T-helper 2 cell treated with Interferon-gamma antibody and Interleukin-4, amounts not matched to agents 5 μg/mL and 100 μg/mL, for 36 hours (primary cell): ENCODE measurements at regions not wholly inside any gene's neighbourhood (a gene's known extent, or its start where the extent isn't known, plus 50 kb on each side); places are given as distances from the start of the nearest gene placed in this dataset.

Experiments
- DNase-seq: peaks from one replicate; pipeline ENCODE4 v3.0.0; 2021; ENCODE audit warnings: low spot score
- H3K27ac Mint-ChIP-seq: one replicate; pipeline ENCODE4 v1.8.0; 2021; ENCODE audit warnings: mild to moderate bottlenecking, mixed read lengths
- H3K27me3 Mint-ChIP-seq: one replicate; pipeline ENCODE4 v1.8.0; 2021; ENCODE audit warnings: low read depth, mixed read lengths
- H3K36me3 Mint-ChIP-seq: one replicate; pipeline ENCODE4 v1.8.0; 2021; ENCODE audit warnings: low read depth, mixed read lengths
- H3K4me1 Mint-ChIP-seq: one replicate; pipeline ENCODE4 v1.8.0; 2021; ENCODE audit warnings: low read depth, mixed read lengths
- H3K4me3 Mint-ChIP-seq: one replicate; pipeline ENCODE4 v1.8.0; 2022; ENCODE audit warnings: mild to moderate bottlenecking, moderate library complexity, mixed read lengths
- H3K9me3 Mint-ChIP-seq: one replicate; pipeline ENCODE4 v1.8.0; 2021; ENCODE audit warnings: mixed read lengths

DNA sequence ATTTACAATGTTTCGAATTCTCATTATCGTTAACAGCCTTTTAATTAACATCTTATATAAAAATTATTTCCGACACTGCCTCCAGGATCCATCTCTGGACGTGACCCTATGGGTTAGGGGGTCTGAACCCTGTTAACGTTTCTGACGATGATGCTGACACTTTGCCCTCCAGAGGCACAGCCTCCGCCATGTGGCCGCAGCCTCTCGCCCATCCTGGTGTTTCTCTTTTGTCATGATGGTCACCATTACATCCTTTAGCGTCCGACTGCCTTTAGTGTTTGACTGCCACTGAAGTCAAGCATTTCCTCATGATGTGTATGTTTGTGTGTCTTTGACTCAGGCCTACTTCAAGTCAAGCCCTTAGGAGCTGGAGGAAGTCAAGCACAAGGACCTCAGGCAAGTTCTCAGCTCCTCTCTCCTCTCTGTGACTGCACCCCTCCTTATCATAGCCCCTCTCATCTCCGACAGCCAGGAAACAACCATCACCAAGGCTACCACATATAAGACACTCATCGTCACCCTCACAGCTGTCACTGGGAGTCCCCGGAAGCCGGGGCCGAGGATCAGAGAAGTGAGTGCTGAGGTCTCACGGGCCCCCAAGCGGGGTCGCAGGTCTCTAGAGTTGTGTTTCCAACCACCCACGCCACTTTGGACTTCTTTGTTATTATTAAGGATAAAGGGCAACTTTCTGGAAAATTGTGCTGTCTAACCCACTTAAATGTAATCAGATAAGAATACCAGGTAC, 96.1 kb upstream of the PPP2R2D start:
- H3K27ac Mint-ChIP-seq: no peak overlapping the region
- no peak for DNase-seq
- H3K27me3 Mint-ChIP-seq: no peaks in the 10 kb centered on the region
- H3K36me3 Mint-ChIP-seq: no peaks in the 10 kb centered on the region
- no peak overlapping the region for H3K4me3 Mint-ChIP-seq
- H3K4me1 Mint-ChIP-seq: no peaks in the 10 kb centered on the region
- peaks cover 5% of the 10 kb centered on the region for H3K9me3 Mint-ChIP-seq

DNA sequence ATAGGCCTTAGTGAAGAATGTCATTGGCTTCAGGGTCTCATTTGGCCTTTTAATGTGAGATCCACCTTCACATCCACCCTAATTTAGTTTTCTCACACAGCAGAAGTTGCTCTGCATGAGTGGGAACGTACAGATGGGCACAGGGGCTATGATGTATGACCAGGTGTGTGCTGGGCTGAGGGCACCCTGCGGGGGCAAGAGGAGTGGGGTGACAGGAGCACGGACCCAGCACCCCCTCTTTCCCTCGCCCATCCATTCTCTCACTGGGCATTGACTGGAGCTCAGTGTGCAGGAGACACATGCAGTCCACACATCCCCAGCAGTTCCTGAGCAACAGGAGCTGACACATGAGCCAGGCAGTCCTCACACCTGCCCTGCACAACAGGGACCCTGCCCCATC, 95.1 kb upstream of the PPP2R2D start:
- Mint-ChIP-seq H3K27ac (no peak overlapping the region), H3K27me3 (no peaks in the 10 kb centered on the region), H3K9me3 (no peaks in the 10 kb centered on the region), H3K36me3 (no peaks in the 10 kb centered on the region), H3K4me1 (no peaks in the 10 kb centered on the region), H3K4me3 (no peak overlapping the region)
- no peak for DNase-seq

DNA sequence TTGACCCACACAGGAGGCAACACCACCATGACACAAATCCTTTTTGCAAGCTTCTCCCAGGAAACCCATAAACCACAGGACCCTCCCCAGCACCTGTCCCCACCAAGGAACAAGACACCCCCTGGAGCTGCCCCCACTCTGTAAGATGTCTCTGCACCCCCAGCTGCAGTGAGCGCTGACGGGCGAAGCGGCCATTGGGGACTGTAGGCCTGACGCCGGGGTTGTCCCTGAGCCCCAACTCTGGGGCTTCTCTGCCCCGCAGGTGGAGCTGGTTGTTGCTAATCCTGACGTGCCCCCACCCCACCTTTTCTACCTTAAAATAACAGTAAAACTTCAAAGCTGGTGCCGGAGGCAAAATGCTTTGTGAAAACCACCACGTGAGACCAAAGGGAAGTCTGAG, 94.7 kb upstream of the PPP2R2D start:
- Mint-ChIP-seq H3K27ac (no peak overlapping the region), H3K4me3 (no peak overlapping the region), H3K27me3 (no peaks in the 10 kb centered on the region), H3K4me1 (no peaks in the 10 kb centered on the region), H3K9me3 (no peaks in the 10 kb centered on the region), H3K36me3 (no peaks in the 10 kb centered on the region)
- no peak for DNase-seq

DNA sequence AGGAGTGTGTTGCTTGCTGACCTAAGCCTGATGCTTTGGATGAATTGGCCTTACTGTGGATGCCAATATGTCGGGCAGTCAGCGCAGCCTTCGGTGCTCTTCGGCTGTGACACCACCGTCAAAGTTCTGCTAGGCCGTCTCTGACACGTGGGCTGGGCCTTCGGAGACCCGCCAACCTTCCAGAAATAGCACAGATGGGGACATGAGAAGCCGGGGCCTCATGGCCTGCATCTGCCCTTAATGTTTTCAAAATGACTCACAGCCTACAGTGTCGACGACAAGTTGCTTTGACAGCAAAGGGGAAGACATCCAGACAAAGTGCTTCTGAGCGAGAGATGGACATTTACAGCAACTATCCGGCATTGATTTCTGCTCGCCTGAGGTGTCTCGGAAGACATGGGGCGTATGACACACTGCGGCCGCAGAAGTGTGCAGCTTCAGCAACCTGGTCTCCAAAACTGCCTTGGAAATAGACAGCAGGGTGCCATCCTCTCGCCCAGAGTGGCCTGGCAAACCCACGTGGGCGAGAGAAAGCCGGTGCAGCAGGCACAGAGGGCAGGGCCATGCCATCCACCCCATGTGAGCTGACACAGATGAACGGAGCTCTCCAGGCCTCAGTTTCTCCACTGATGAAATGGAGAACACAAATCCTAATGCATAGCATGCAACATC, 94.0 kb upstream of the PPP2R2D start:
- no peak for DNase-seq
- H3K9me3 Mint-ChIP-seq: no peaks in the 10 kb centered on the region
- H3K4me1 Mint-ChIP-seq: no peaks in the 10 kb centered on the region
- H3K4me3 Mint-ChIP-seq: no peak overlapping the region
- H3K36me3 Mint-ChIP-seq: no peaks in the 10 kb centered on the region
- no peaks in the 10 kb centered on the region for H3K27me3 Mint-ChIP-seq
- no peak overlapping the region for H3K27ac Mint-ChIP-seq

DNA sequence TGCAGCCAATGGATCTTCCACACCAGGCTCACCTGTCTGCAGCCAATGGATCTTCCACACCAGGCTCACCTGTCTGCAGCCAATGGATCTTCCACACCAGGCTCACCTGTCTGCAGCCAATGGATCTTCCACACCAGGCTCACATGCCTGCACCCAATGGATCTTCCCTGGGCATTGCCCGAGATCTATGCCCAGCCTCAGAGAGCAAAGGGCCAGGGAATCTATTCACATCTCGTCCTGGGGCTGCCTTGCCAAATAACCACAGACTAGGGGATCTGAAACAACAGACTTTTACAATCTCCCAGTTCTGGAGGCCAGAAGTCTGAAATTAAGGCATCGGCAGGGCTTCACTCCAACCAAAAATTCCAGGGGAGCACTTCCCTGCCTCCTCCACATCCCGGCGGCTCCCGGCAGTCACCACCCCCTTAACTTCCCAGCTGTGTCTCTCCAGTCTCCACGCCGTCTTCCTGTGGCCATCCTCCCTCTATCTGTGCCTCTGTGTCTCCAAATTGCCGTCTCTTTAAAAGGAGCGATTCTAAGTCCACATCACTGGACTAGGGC, 92.4 kb upstream of the PPP2R2D start:
- Mint-ChIP-seq H3K4me3 (no peak overlapping the region), H3K9me3 (no peaks in the 10 kb centered on the region), H3K4me1 (no peaks in the 10 kb centered on the region), H3K36me3 (no peaks in the 10 kb centered on the region), H3K27me3 (no peaks in the 10 kb centered on the region), H3K27ac (no peak overlapping the region)
- no peak for DNase-seq

DNA sequence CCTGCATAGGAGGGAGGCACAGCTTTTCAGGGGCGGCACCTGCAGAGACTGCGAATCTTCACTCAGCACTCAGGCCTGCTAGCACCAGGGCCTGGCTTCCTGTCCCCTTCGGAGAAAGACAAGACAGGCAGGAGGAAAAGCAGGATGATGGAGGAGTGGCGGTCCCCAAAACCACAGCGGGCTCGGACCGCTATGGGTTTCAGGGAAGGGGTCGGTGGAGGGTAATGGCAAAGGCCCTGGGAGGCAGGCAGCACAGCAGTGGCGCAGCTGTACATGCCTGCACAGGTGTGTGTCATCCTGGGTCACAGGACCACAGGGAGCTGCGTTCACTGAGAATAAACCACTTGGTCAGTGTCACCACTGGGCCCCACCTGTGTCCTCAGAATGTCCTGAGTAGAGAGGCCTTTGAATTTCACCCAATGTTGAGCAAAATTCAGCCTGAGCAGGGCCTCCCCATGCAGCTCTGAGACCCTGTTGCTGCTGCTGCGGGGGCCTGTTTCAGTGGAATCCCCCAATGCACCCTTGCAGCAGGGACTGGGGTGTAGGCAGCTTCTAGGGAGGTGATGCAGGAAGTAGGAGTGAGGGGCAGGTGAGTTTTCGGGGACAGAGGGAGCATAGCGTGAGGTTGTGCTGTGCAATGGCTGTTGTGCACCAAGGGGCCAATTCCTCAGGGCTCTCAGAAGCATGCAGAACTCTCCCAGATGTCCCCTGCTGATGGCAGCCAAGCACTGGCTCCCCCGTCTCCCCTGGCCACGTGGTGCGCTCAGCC, 90.6 kb upstream of the PPP2R2D start:
- DNase-seq: no peak
- Mint-ChIP-seq H3K4me3 (no peak overlapping the region), H3K36me3 (no peaks in the 10 kb centered on the region), H3K9me3 (no peaks in the 10 kb centered on the region), H3K4me1 (no peaks in the 10 kb centered on the region), H3K27ac (no peak overlapping the region), H3K27me3 (no peaks in the 10 kb centered on the region)

DNA sequence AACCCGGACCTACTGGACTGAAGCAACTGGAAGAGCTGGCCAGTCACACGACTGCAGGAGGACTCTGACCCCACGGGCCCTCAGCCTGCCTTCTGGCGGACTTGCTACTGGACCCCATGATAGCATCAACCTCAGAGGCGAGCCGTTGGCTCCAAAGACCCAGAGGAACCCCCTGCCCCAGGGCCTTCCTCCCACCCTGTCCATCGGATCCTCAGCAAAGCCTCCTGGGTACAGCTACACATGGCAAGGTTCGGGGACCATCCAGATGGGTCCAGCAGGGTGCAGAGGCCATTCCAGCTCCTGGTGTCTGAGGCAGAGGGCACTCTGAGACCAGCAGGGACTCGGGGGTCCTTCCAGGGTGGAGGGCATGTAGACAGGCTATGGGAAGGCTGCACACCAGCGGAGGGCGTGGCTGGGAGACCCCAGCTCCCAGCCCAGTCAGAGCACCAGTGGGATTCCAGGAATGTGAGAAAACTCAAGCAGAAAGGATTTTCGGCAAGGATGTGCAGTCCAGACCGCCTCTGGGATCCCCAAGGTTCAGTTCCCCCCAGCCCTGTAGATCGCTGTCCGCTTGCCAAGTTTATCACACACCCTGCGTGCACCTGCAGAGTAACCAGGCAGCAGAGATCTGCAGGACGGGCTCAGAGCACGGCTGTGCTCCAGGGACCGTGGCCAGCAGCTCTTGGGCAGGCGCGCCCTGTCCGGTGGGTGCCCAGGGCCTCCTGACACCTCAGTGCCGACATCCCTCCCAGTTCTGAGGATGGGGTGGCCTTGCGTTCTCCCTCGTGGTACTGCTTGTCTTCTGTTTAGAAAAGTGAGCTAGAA, 89.8 kb upstream of the PPP2R2D start:
- no peaks in the 10 kb centered on the region for H3K9me3 Mint-ChIP-seq
- DNase-seq: no peak
- no peak overlapping the region for H3K27ac Mint-ChIP-seq
- H3K4me1 Mint-ChIP-seq: no peaks in the 10 kb centered on the region
- H3K4me3 Mint-ChIP-seq: no peak overlapping the region
- H3K36me3 Mint-ChIP-seq: no peaks in the 10 kb centered on the region
- no peaks in the 10 kb centered on the region for H3K27me3 Mint-ChIP-seq

DNA sequence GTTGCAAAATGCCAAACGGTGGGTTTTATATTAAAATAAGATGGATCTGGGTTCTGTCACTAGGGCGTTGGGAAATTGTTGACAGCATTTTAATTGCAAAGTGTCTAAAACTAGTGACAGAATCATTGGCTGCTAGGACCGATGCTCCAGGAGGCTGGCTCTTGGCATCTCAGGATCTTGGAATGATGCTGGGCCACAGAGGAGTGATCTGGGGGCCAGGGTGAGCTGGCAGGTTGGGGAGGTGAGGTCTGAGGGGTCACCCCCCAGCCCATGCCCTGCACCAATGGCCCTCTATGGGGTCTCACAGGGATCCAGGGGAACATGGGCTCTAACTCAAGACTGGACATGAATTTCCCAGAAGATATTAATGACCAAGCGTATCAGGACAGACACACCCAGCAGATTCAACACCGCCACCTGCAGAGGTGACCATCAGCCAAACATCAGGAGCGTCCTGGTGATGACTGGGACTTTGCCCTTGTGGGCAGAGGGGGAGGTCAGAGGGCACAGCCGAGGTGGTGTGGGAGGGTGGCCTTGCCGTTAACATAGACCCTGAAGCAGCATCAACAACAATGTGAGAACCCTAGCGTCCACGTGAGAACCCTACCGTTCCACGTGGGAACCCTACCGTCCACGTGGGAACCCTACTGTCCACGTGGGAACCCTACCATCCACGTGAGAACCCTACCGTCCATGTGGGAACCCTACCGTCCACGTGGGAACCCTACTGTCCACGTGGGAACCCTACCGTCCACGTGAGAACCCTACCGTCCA, 89.0 kb upstream of the PPP2R2D start:
- Mint-ChIP-seq H3K4me1 (no peaks in the 10 kb centered on the region), H3K27ac (no peak overlapping the region), H3K36me3 (no peaks in the 10 kb centered on the region), H3K27me3 (no peaks in the 10 kb centered on the region), H3K9me3 (no peaks in the 10 kb centered on the region), H3K4me3 (no peak overlapping the region)
- DNase-seq: no peak

DNA sequence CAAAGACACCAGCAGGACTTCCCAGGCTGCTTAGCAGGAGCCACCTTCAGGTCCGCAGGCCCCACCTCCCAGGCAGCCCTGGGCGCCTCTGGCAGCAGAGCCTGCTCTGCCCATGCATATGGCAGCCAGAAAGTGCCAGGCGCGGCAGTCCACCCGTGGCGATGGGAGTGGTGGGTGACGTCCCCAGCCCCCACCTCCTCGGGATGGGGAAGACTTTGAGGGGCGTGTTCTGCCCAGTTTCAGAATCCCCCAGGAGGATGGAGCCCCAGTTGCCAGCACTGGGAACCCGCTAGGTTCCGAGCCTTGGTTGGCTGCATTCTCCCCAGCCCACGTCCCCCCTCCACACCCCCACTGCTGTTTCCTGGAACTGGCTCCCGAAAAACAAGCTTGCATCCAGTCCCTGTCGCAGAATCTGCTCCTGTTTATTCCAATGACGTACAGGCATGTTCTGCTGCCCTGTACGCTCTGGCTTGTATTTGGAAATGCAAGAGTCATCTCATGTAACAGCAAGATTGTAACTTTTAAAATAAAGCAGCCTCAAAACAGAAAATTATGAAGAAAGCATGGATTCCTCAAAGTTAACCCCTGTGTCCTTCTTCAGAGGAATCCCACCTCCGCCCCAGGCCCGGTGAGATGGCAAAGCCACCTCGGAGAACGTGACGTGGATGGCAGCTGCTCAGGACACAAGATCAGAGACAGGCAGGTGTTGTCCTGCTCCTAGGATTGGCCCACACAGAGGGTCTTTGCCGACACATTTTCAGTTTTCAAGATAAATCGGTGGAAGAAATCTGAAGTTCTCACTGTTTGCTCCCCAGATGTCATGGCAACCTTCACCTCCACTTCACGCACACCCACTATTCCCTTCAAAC, 87.8 kb upstream of the PPP2R2D start:
- Mint-ChIP-seq H3K27me3 (no peaks in the 10 kb centered on the region), H3K4me3 (no peak overlapping the region), H3K4me1 (no peaks in the 10 kb centered on the region), H3K27ac (no peak overlapping the region), H3K9me3 (no peaks in the 10 kb centered on the region), H3K36me3 (no peaks in the 10 kb centered on the region)
- DNase-seq: no peak

DNA sequence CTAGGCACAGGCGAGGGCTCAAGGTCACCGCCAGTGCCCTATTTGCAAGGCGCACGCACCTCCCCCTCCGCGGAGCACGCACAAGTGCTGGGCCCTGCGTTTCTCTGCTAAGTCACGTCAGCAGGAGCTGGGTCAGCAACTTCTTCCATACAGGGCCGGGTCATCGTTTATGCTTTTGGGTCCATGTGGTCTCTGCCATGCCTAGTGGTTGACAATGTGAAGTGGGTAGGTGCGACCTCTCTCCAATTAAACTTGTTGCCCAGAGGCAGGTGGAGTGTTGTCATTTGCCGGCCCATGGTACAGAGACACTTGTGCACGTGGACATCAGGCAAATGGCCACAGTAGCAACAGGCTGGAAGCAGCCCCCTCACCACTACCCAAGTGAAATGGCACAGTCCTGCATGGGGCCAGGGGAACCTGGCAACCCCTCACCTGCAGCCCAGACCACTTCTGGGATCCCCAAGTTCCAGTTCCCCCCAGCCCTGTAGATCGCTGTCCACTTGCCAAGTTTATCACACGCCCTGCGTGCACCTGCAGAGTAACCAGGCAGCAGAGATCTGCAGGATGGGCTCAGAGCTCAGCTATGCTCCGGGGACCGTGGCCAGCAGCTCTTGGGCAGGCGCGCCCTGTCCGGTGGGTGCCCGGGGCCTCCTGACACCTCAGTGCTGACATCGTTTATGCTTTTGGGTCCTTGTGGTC, 86.1 kb upstream of the PPP2R2D start:
- no peak overlapping the region for H3K4me3 Mint-ChIP-seq
- H3K27ac Mint-ChIP-seq: no peak overlapping the region
- DNase-seq: no peak
- H3K27me3 Mint-ChIP-seq: no peaks in the 10 kb centered on the region
- H3K9me3 Mint-ChIP-seq: no peaks in the 10 kb centered on the region
- no peaks in the 10 kb centered on the region for H3K36me3 Mint-ChIP-seq
- no peaks in the 10 kb centered on the region for H3K4me1 Mint-ChIP-seq

DNA sequence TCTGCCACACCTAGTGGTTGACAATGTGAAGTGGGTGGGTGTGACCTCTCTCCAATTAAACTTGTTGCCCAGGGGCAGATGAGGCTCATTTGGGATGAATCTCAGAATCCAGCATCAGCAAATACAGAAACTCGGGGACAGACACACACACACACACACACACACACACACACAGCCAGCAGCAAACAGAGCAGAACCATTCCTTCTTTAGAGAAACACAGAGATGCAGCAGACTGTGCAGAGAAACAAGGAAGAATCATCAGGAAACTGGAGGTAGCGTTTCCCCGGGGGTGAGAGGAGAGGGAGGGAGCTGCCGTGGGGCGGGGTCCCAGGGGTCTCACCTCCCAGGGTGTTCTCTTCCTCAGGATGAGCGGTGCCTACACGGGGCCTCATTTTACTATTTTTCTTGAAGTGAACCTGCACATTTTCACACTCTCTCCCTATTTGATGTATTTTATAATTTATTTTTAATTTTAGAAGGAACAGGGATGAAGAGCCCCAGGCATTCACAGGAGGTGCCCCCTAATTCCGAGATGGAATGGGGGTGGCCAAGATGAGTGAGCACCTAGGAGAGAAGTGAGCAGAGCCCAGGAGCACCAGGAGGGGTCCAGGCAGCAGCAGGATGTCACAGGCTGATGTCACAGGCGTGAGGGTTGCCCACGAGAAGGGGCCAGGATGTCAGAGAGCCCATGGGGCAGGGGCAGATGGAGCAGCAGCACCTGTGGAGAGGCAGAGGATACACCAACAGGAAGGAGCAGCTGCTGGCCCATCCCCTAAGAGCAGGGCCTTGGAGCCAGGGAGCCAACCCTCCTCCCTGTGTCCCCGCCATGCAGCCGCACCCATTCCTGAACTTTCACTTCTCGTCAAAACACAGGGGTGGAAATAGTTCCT, 85.3 kb upstream of the PPP2R2D start:
- Mint-ChIP-seq H3K9me3 (no peaks in the 10 kb centered on the region), H3K4me1 (no peaks in the 10 kb centered on the region), H3K27me3 (no peaks in the 10 kb centered on the region), H3K36me3 (no peaks in the 10 kb centered on the region), H3K4me3 (no peak overlapping the region), H3K27ac (no peak overlapping the region)
- DNase-seq: no peak
